ENCODE measurements at regions not wholly inside any gene's neighbourhood (a gene's known extent, or its start where the extent isn't known, plus 50 kb on each side); places are given as distances from the start of the nearest gene placed in this dataset.

DNA sequence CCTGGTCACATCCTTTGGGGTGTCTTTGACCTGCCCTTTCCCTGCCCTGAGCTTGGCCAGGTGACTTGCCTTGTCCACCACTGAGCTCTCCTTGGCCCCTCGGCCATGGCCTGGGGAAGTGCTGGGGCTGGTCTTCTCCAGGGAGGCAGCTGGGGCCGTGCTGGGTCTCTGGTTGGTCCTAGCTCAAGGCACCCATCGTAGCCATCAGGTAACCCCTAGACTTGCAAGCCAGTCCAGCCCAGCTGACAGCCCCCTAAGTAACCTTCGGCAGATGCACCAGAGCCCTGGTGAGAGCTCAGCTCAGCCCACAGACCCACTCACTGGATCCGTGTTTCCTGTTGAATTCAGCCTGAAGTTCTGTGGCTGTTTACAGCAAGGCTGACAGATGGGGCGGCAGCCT lies 176.2 kb upstream of the SHH start:
- in situ Hi-C loops (cut with HindIII; ENCODE audit: low sequenced_read_pairs): no loop called here

DNA sequence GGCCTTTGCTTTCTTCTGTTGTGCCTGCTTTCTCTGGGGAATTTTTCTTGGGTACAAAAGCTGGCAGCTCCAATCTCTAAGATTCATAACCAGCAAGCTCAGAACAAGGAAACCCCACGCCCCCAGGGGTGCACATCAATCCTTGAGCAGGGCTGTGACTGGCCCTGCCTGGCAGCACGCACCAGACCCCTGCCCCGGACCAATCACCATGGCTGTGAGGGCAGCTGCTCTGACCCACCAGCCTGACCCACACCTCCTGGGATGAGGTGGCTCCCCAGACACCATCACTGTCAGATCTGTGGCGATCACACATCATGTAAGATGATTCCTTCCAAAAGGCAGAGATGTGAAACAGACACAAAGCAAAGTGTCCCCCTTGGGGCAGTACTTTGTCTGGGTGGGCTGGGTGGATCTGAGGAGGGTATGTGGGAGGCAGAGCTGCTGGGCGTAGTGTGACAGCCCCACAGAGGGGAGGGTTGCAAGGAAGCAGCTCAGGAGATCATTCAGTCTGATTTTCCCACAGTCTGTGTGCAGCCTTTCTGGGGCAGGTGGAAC lies 175.5 kb upstream of the SHH start:
- in situ Hi-C loops (cut with HindIII; ENCODE audit: low sequenced_read_pairs): no loop called here

DNA sequence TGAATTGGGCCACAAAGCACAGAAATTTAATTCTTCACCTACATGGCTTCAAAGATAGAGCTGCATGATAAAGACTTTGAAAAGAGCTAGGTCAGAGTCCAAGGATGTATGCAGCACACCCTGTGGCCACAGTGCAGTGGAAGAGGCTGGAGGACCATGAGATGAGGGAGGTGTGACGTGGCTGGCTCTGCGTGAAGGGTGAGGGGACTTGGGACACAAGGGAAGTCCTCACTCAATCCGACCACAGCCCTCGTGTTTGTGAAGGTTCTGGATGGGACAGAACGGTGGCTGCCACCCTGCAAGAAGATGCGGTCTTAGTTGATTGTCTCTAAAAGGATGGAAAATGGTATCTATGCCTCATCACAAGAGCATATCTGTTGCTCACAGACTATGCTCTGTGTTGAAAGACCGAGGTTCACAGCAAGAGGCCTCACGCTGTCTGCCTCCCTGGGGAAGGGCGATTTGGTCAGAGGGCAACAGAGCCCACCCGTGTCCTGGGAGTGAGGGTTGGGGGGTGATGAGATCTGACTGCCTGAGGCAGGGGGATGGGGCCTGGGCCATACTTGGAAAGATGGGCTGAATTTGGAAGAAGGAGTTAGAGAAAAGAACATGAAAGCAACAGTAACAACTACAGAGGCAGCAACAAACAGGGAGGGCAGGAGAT lies 174.4 kb upstream of the SHH start:
- in situ Hi-C loops (cut with HindIII; ENCODE audit: low sequenced_read_pairs): no loop called here

DNA sequence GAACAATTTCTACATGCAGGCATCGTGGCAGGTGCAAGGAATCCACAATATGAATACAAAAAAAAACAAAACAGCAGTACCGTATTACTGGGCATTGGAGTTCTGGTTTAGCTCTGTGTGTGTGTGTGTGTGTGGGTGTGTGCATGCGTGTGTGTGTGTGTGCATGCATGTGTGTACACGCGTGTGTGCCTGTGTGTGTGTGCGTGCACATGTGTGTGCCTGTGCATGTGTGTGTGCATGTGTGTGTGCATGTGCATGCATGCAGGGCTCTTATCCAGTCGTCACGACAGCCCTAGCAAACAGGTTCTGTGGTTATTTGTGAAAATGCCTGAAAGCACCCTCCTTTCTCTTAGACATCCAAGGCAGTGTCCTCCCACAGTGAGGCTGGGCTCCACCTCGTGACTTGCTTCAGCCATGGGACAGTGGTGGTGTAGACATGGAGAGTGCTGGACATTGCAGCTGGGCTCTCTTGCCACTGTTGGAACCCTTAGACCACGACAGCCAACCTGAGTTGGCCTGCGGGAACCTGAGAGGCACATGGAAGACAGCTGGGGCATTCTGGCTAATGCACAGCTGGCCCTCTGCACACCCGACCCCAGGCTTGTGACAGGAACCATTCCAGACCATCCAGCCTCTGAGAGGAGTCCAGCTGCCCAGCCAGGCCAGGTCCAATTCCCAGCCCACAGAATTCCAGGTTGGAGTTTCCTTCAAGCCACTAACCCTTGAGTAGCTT lies 173.4 kb upstream of the SHH start:
- in situ Hi-C loops (cut with HindIII; ENCODE audit: low sequenced_read_pairs): no loop called here

DNA sequence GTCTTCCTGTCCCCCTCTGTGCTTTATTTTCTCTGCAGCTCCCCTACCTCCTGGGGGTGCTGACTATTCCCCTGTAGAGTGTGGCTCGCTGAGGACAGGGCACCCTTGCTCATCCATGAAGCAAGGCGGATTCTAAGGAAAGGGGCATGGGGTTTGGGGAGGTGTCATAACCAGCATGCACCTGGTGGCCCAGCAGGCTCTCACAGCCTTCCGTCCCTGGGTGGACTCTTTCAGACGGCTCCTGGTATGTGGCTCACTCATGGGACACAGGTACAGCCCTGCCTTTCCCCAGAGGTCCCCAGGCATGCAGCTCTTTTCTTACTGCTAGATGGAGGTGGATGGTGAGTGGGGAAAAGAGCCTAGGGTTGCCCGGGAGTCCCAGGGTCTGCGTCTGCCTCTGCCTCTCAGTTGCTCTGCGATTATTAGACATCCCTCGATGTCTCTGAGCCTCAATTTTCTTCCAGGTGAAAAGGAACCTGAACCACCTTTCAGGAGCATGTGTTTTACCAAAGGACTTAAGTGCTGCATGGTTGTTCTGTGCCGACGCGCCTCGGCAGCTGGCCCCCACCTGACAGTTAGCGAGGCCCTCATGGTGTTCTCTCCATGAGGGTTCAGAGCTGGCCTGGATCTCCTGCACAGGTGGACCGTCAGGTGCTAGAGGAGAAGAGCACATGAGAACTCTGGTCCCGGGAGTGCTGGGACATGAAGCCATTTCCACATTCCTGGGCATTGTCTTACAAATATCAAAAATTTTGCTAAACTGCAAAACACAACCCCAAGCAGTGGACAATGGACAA lies 172.5 kb upstream of the SHH start:
- in situ Hi-C loops (cut with HindIII; ENCODE audit: low sequenced_read_pairs): no loop called here

DNA sequence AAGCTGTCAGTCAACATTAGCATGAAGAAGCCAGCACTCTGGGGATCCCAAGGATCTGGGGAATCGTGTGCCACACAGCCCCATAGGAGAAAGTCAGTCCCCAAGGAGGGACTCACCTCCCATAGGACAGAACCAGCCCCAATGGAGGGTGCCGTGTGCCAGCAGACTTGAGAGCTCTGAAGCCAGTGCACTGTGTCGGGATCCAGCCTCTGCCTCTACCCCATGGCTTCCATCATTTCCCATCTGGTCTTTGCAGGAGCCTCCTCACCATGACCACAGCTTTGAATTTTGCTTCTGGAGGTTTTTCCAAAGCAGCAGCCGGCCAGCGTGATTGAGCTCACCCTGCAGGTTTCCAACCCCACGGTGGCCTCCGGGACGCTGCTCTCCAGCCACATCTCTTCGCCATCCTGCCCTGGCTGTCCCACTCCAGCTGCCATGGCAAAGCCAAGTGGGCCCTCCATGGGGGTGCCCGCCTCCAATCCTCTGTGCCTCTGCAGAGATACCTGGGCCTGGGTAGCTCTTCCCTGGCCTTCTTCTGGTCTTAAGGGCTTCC lies 171.8 kb upstream of the SHH start:
- in situ Hi-C loops (cut with HindIII; ENCODE audit: low sequenced_read_pairs): no loop called here

DNA sequence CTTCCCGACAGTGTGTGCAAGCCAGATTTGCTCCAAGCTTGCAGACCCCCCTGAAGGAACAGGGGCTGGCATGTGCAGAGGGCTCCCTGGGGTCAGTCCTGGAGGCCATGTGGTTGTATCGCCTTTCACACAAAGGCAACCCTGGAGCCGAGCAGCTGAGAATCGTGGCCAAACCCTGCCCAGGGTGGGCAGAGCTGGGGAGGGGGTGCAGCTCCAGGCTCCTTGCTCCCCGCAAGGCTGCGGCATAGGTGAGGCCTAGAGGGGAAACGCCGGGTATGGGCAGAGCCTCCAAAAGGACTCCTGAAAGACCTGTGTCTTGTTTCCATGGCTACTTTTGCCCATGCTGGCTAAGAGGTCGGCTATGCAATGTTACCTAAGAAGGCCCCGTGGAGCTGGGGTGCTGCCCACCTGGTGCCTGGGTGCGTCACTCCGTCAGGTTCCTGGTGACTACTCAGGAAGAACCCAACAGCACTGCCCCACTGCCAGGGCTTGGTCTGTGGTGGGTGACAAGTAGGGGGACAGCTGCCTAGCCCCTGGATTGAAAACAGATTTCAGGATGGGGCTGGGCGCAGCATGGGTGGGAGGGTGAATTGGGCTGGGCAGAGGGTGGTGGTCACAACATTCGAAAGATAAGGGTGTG lies 171.0 kb upstream of the SHH start:
- in situ Hi-C loops (cut with HindIII; ENCODE audit: low sequenced_read_pairs): no loop called here

DNA sequence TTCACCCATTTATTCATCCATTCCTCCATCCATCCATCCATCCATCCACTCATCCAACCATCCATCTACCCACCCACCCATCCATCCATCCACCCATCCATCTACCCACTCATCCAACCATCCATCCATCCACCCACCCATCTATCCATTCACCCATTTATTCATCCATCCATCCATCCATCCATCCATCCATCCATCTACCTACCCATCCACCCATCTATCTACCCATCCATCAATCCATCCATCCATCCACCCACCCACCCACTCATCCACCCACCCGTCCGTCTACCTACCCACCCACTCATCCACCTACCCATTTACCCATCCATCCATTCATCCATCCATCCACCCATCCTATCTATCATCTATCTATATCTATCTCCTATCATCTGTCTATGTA lies 169.4 kb upstream of the SHH start:
- in situ Hi-C loops (cut with HindIII; ENCODE audit: low sequenced_read_pairs): no loop called here

DNA sequence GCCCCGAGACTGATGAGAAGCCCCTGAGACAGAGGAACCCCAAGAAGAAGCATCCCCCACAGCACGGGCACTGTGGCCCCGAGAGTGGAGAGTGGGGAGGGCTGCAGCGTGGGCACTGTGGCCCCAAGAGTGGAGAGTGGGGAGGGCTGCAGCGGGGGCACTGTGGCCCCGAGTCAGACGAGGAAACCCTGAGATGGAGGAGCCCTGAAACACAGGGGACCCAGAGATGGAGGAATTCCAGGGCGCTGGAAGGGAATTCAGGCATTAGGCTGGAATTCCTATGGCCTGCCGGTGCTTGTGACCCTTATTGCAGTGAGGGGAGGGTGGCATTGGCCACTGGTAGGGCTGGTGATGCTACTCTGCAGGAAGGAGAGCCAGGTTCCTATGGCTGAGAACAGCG lies 168.6 kb upstream of the SHH start:
- in situ Hi-C loops (cut with HindIII; ENCODE audit: low sequenced_read_pairs): no loop called here

DNA sequence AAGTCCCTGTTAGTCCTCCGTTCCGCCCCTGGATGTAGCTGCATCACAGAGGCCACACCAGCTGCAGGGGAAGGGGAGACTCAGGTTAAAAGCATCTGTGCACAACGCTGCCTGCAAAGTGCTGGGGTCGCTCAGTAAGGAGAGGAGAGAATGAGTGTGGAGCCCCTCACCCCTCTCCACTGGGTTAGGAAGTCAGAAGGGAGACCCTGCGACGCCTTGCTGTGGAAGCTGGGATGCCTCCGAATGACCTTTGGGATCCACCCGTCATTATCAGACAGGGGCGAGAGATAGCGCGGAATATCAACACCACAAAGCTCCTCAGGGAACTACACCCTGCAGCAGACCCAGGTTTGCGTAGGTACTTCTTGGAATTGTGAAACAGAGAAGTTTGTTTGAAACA lies 167.7 kb upstream of the SHH start:
- in situ Hi-C loops (cut with HindIII; ENCODE audit: low sequenced_read_pairs): no loop called here

DNA sequence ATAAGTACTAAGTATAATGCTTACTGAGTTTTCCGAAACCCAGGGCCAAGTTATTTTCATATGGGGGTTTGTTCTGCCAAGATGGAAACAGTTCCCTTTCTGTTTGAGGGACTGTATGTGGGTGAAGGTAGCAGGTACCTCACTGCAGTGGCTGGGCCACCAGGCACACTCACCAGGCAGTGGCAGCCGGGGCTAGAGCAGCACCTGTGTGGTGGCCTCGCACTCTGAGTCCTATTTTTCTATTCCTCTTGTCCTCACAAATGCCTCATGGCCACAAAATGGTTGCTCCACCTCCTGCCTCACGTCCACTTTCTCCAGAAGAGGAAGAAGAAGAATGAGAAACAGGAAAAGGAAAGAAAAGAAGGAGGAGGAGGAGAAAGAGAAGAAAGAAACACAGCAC lies 167.3 kb upstream of the SHH start:
- in situ Hi-C loops (cut with HindIII; ENCODE audit: low sequenced_read_pairs): no loop called here

DNA sequence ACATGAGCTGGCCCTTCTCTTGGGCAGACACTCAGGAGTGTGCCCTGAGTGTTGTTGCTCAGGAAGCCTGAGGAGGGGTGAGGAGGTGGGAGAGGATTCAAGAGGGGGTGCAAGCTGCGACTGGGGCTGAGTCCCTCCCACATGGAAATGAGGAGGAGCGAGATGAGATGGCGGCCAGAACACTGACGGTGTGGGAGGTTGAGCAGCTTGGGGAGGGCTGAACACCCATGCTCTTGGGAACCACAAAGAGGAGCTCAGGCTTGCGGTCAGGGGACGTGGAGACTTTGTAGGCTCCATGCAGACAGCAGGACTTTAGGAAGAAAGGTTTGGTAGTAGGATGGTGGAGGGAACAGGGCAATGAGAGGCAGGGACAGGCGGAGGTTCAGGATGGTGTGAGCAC lies 163.2 kb upstream of the SHH start:
- in situ Hi-C loops (cut with HindIII; ENCODE audit: low sequenced_read_pairs): no loop called here

DNA sequence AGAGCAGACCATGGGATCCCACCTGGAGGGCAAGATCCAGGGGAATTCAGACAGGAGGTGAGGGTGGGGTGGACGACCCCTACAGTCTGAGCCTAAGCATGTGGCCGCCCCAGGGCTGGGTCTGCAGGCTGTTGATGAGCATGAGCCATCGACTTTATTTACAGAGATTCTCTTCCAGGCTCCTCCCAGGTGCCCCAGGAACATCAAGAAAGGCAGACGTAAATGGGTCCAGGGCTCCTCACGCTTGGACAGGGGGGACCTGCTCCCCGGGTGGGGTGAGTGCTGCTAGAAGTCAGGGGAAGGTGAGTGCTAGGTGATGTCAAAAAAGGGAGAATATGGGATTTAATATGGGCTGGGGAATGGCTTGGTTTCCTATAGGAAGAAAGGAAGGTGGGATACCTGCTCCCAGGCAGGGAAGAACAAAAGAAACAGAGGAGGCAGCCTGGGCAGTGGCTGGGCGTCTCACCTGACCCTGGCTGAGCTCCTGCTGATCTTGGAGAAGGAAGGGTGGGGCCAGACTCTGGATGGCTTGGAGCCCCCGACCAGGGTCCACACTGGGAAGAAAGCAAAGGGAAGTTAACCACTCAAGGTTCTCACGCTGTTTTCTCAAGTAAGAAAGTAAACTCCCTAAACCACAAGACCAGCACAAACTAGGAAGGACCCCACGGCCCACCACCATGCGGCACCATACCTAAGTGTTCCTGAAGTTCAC lies 162.1 kb upstream of the SHH start:
- in situ Hi-C loops (cut with HindIII; ENCODE audit: low sequenced_read_pairs): no loop called here

DNA sequence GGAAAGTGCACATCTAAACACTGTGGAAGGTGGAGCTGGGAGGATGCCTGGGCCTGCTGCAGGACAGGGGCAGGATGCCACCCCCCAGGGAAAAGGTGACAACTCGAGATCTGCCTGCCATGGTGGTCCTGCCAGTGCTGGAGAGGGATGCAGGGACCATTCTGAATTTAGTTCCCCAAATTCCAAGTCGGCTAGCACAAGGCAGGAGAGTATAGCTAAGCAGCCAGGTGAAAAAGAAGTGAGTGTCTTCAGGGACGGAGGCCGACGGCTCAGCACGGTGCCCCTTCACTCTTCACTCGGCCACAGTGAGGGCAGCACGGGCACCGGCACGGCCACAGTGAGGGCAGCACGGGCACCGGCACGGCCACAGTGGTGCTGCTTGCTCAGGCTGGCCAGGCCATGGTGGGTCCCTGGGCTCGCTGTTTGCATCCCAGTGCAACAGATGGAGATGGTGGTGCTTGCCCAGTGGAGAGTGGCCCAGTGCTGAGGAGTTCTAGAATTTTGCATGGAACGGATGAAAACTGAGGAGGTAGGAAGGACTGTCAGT lies 161.3 kb upstream of the SHH start:
- in situ Hi-C loops (cut with HindIII; ENCODE audit: low sequenced_read_pairs): no loop called here

DNA sequence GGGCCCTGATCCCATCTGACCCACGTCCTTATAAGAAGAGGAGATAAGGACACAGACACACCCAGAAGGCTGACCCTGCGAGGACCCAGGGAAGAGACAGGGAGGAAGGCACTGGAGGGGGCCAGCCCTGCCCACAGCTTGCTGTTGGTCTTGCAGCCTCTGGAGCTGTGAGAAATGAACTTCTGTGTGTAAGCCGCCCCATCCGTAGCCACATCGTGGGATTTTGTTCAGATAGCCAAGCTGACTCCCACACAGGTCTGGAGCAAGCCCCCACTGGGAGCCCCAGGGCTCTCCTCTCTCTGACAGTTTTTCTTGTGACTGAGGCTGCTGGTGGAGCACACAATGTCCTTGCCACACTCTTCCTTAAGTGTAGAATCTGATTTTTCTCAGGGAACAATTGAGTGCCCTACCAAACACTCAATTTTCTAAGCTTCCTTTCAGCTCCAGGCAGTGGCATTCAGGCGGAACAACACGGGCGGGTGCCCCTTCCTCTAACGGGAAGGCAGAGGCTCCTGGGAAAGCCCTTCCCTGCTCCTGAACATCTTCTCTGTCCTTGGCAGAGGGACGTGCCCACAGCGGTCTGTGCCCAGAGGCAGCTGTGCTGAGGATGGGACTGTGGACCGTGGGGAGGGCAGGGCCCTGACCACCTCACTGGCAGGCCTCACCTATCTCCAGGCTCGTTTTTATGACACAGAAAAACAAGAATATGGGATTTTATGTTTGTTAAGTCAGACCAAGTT lies 160.6 kb upstream of the SHH start:
- in situ Hi-C loops (cut with HindIII; ENCODE audit: low sequenced_read_pairs): no loop called here

DNA sequence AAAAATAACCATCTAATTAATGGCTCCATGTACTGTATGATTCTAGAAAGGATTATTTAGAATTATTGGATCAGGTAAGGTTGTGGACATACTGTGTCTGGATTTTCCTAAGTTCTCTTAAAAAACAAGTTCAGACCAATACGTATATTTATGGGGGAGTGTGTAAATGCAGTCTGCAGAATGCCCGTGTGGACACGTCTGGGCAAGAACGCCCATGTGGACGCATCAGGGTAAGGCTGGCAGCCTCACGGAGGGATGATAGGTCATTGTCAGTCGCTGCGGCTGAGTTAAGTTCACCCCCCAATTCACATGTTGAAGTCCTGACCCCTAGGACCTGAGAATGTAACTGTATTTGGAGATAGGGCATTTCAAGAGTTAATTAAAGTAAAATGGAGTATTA lies 160.0 kb upstream of the SHH start:
- in situ Hi-C loops (cut with HindIII; ENCODE audit: low sequenced_read_pairs): no loop called here

DNA sequence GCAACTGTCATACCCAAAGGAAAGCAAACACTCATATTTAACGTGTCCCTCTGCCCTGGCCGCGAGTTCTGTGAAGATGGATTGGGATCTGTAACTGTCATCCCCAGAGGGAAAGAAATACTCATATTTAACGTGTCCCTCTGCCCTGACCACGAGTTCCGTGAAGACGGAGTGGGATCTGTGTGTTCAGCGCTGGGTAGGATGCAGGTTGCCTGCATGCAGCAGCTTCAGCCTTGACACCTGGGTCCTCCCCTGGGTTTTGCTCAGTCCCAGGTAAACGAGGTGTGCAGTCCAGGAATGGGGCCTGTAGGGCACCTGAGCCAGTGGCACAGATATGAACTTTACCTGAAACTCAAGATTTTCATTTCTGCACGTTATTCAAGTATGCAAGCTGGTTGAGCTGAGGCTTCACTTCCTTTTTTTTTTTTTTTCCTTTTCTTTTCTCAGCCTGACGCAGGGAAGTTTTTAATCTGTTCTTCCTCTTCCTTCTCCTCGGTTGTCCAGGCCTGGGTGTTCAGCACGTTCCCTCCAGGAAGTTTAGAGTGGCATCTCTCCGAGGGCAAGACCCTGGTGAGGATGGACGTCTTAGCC lies 159.0 kb upstream of the SHH start:
- in situ Hi-C loops (cut with HindIII; ENCODE audit: low sequenced_read_pairs): no loop called here

DNA sequence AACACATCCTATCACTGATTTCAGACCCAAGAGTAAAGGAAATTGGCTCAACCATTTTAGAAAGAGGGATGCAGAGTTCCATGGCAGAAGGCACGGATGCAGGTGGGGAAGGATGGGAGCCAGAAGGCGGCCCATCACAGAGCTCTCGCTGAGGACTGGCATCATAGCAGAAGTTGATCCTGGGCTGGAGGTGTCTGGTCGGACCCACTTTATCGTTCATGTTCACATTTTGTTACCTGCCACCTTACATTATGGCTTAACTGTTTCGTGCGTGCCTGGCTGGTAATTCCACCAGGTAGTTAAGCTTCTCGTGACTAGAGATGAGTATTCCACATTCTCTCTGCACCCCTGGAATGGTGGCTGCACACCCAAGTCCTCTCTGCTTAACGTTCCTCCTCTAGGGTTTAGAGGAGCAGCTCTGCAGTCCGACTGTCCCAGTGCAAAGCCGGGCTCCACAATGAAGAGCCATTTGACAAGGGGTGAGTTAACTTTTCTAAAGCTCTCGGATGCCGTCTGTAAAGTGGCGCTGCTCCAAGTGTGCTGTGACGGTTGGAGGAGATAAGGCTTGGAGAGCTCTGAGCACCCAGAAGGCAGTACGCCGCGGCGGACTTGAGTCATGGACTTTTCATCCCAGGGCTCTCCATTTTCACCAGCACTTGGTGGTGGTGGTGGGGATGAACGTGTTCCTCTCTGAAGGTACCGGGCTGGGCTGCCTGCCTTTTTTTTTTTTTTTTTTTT lies 157.1 kb upstream of the SHH start:
- in situ Hi-C loops (cut with HindIII; ENCODE audit: low sequenced_read_pairs): loop anchor here (5.0 kb wide), 1 partner anchor 48 kb away; no protein-coding TSS in a partner anchor

All from DLD1 (cell line).